ENCODE measurements at regions not wholly inside any gene's neighbourhood (a gene's known extent, or its start where the extent isn't known, plus 50 kb on each side); places are given as distances from the start of the nearest gene placed in this dataset.

- no peak for TF ChIP-seq CTCF (IDR thresholded peaks at IDR 0.05)
- TF ChIP-seq POLR2A (IDR thresholded peaks at IDR 0.05) = no peak
These were observed 169.9 kb downstream of the ASMT start for GRCh38 chrX:1784773-1785172.

All from Peyer's patch (tissue), 4 donors.